ENCODE measurements at regions not wholly inside any gene's neighbourhood (a gene's known extent, or its start where the extent isn't known, plus 50 kb on each side); places are given as distances from the start of the nearest gene placed in this dataset.
"Not testable (repeated sequence)": the region's sequence is repeated elsewhere in the genome, so short reads cannot be mapped to it uniquely, and the experiment has no call there.

DNA sequence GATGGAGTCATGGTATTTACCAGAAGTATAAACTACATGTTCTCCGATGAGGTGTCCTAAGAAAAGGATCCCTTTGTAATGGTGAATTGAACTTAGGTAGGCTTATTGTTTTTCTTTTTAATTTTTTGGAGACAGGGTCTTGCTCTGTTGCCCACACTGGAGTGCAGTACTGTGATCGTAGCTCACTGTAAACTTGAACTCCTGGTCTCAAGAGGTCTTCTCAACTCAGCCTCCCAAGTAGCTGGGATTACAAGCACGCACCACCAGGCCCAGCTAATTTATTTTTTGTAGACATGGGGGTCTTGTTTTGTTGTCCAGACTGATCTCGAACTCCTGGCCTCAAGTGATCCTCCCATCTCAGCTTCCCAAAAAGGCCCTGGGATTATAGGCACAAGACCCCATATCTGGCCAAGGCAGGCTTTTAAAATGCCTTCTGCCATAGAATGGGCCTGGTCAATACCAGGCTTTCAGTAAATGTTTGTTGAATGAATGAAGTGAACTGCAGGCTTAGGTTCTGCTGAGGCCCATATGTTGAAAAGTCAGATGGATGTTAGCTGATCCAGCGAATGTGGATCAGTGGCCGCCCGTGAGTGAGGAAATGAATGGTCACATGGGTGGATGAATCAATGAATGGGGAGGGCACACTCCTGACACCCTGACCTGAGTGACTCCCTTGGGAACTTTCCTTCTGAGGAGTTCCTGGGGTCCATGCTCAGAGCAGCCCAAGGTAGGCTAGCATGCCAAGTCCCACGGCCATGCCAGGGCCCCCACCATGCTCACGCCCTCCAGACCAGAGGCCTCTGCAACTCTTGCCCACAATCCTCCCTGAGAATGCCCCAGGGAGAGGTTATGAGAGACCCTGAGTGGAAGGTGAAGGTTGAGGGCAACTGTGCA is 118.0 kb upstream of the MYCN start:
- ATAC-seq (replicated peaks in 1 of 2) = no peak
- no peak for DNase-seq
- Mint-ChIP-seq H3K9me3 (no peaks in the 10 kb centered on the region), H3K4me1 (ENCODE audit: low read depth) (no peaks in the 10 kb centered on the region), H3K27me3 (ENCODE audit: low read depth) (peaks cover 28% of the 10 kb centered on the region), H3K27ac (no peak overlapping the region), H3K4me3 (no peak overlapping the region), H3K36me3 (ENCODE audit: insufficient read depth in 2 of 2) (no peaks in the 10 kb centered on the region)

DNA sequence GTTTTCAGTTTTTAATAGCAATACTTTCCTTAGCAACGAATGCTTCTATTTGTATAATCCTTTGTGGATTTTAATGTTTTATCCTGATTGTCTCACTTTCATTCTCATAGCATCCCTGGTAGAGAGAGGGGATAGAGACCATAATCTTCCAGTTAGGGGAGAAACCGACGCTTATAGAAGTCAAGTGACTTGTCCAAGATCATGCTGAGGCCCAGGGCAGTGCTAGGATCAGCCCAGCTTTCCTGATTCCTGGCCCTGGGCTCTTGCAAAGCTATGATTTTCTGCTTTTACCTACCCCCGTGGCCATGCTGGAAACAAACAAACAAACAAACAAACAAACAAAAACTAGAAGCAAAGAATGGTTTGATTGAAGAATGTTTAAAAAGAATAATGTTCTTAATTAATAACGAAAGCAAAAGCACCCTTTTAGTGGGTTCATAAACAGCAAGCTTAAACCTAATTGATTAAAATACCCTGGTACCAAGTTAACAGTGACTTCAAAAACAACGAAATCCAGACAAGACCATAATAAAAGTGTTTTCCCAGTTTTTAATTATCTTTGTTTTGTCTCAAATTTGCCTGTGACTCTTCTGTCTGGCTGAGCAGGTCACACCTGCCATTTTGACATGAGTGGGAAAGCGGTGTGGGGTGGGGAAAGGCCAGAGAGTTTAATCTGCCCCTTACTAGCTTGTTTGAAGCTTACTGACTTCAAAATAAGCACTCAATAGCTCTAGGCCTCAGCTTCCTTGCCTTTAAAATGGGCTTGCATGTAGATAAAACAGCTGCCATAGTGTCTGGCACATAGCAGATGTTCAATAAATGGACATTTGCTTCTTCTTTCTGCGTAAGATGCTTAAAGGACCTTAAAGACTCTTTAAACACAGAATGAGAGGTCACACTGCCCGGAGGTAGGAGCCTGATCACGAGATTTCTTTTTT is 116.6 kb upstream of the MYCN start:
- Mint-ChIP-seq H3K36me3 (ENCODE audit: insufficient read depth in 2 of 2) (no peaks in the 10 kb centered on the region), H3K4me3 (no peak overlapping the region), H3K27ac (no peak overlapping the region), H3K9me3 (no peaks in the 10 kb centered on the region), H3K4me1 (ENCODE audit: low read depth) (no peaks in the 10 kb centered on the region), H3K27me3 (ENCODE audit: low read depth) (peaks cover 14% of the 10 kb centered on the region)
- no peak for ATAC-seq (replicated peaks in 1 of 2)
- no peak for DNase-seq

GRCh38 chr2:15824467-15824866 is 115.9 kb upstream of the MYCN start:
- not testable (repeated sequence) for H3K4me3 Mint-ChIP-seq; H3K27ac Mint-ChIP-seq; DNase-seq; ATAC-seq (replicated peaks in 1 of 2); H3K36me3 Mint-ChIP-seq (ENCODE audit: insufficient read depth in 2 of 2); H3K9me3 Mint-ChIP-seq; H3K27me3 Mint-ChIP-seq (ENCODE audit: low read depth); H3K4me1 Mint-ChIP-seq (ENCODE audit: low read depth)

DNA sequence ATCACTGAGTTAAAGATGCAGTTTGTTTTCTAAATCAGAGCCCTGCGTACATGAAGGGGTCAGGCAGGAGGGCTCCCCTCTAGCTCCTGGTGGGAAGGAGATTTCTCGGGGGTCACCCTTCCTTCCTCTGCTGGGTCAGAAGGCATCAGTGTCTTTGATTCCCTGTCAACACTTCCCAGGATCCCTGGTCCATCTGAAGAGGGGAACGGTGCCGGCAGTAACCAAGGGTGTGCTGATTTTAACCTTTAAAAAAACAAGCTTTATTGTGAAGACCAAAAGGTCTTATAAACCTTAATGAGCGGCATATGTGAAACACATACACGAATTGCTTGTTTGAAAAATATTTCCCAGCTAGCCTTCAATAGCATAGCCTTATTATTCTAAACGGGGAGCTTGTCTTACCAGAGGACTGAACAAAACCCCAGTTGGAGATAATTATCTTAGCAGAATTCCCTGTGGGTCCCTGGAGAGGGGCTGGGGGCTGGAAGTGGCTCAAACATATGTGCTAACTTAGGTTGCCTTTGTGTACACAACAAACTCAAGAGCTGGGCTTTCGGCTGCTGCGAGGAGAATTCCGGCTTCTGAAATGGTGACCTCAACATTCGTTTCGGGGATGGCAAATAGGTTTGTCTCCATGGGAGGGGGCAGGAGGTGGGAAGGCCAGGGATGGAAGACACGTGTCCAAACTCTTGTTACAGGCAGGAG is 114.9 kb upstream of the MYCN start:
- no peaks in the 10 kb centered on the region for H3K9me3 Mint-ChIP-seq
- DNase-seq = no peak
- H3K27me3 Mint-ChIP-seq (ENCODE audit: low read depth) = peaks cover 4% of the 10 kb centered on the region
- no peaks in the 10 kb centered on the region for H3K4me1 Mint-ChIP-seq (ENCODE audit: low read depth)
- H3K4me3 Mint-ChIP-seq = no peak overlapping the region
- H3K27ac Mint-ChIP-seq = no peak overlapping the region
- ATAC-seq (replicated peaks in 1 of 2) = no peak
- H3K36me3 Mint-ChIP-seq (ENCODE audit: insufficient read depth in 2 of 2) = no peaks in the 10 kb centered on the region

- ATAC-seq (replicated peaks in 1 of 2) (no peak), DNase-seq (no peak)
- H3K9me3 Mint-ChIP-seq = no peaks in the 10 kb centered on the region
- H3K27ac Mint-ChIP-seq = no peak overlapping the region
- no peaks in the 10 kb centered on the region for H3K4me1 Mint-ChIP-seq (ENCODE audit: low read depth)
- peaks cover 4% of the 10 kb centered on the region for H3K27me3 Mint-ChIP-seq (ENCODE audit: low read depth)
- no peaks in the 10 kb centered on the region for H3K36me3 Mint-ChIP-seq (ENCODE audit: insufficient read depth in 2 of 2)
- no peak overlapping the region for H3K4me3 Mint-ChIP-seq
These were observed 114.1 kb upstream of the MYCN start for GRCh38 chr2:15826273-15826717.

- H3K27me3 Mint-ChIP-seq (ENCODE audit: low read depth) = peaks cover 4% of the 10 kb centered on the region
- DNase-seq (no peak), ATAC-seq (replicated peaks in 1 of 2) (no peak)
- no peaks in the 10 kb centered on the region for H3K9me3 Mint-ChIP-seq
- H3K4me3 Mint-ChIP-seq = no peak overlapping the region
- H3K4me1 Mint-ChIP-seq (ENCODE audit: low read depth) = no peaks in the 10 kb centered on the region
- no peak overlapping the region for H3K27ac Mint-ChIP-seq
- no peaks in the 10 kb centered on the region for H3K36me3 Mint-ChIP-seq (ENCODE audit: insufficient read depth in 2 of 2)
These were observed 113.3 kb upstream of the MYCN start for GRCh38 chr2:15827001-15827400.

- Mint-ChIP-seq H3K4me3 (no peak overlapping the region), H3K27ac (no peak overlapping the region), H3K9me3 (no peaks in the 10 kb centered on the region), H3K36me3 (ENCODE audit: insufficient read depth in 2 of 2) (no peaks in the 10 kb centered on the region), H3K27me3 (ENCODE audit: low read depth) (peaks cover 4% of the 10 kb centered on the region), H3K4me1 (ENCODE audit: low read depth) (no peaks in the 10 kb centered on the region)
- ATAC-seq (replicated peaks in 1 of 2) (no peak), DNase-seq (no peak)
These were observed 111.8 kb upstream of the MYCN start for GRCh38 chr2:15828576-15828975.

DNA sequence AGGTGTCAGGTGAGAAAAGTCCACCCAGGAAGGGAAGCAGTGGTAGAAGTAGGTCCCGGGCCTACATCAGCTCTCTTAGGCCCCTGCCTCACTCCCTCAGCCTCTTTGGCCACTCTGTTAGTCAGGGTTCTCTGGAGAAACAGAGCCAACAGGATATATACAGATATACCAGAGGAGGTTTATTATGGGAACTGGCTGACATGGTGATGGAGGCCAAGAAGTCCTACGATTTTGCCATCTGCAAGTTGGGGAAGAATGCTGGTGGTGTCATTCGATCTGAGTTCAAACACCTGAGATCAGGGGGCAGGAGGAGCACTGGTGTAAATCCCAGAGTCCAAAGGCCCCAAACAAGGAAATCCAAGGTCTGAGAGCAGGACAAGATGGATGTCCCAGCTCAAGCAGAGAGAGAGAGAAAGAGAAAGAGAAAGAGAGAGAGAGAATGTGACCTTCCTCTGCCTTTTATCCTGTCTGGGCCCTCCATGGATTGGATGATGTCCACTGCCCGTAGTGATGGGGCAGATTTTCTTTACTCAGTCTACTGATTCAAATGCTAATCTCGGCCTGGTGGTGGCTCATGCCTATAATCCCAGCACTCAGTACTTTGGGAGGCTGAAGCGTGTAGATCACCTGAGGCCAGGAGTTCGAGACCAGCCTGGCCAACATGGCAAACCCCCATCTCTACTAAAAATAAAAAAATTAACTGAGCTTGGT is 111.1 kb upstream of the MYCN start:
- H3K27ac Mint-ChIP-seq = no peak overlapping the region
- no peak for DNase-seq
- H3K27me3 Mint-ChIP-seq (ENCODE audit: low read depth) = peaks cover 4% of the 10 kb centered on the region
- ATAC-seq (replicated peaks in 1 of 2) = no peak
- H3K4me3 Mint-ChIP-seq = no peak overlapping the region
- no peaks in the 10 kb centered on the region for H3K36me3 Mint-ChIP-seq (ENCODE audit: insufficient read depth in 2 of 2)
- H3K4me1 Mint-ChIP-seq (ENCODE audit: low read depth) = no peaks in the 10 kb centered on the region
- no peaks in the 10 kb centered on the region for H3K9me3 Mint-ChIP-seq

DNA sequence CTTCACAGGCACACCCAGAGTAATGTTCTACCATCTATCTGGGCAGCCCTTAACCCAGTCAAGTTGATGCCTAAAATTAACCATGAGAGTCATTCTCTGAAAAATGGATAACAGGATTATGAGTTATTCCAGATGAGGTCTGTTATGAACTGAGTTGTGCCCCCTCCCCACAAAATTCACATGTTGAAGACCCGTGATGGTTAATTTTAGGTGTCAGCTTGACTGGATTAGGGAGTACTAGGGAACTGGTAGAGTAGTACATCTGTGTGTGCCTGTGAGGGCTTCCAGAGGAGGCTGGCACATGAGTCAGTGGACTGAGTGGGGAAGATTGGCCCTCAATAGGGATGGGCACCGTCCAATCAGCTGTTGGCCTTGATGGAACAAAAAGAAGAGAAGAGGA is 110.4 kb upstream of the MYCN start:
- Mint-ChIP-seq H3K9me3 (no peaks in the 10 kb centered on the region), H3K4me3 (no peak overlapping the region)
- ATAC-seq (replicated peaks in 1 of 2) = no peak

DNA sequence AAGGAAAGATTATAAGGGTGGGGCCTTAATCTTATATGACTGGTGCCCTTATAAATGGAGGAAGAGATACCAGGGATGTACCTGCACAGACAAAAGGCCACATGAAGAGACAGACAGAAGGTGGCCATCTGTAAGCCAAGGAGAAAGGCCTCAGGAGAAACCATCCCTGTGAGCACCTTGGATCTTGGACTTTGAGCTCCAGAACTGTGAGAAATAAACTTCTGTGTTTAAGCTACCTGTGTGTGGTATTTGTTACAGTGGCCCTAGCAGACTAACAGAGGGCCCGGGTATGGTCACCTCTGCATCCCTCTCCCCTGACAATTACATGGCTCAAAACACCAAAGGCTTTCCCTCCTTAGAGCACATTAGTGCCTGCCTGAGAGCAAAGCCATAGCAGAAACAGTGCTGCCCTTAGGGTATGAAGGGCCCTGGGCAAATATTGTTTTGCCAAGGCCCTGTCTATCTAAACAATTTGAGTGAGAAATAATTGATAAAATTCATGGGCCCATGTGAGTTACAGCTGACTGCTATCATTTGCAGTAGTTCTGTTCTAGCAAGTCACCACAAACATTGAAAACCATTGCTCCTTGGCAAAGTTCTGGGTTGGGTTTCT is 109.3 kb upstream of the MYCN start:
- ATAC-seq (replicated peaks in 1 of 2) = no peak
- DNase-seq = no peak
- H3K36me3 Mint-ChIP-seq (ENCODE audit: insufficient read depth in 2 of 2) = no peaks in the 10 kb centered on the region
- H3K27ac Mint-ChIP-seq = no peak overlapping the region
- no peak overlapping the region for H3K4me3 Mint-ChIP-seq
- no peaks in the 10 kb centered on the region for H3K4me1 Mint-ChIP-seq (ENCODE audit: low read depth)
- no peaks in the 10 kb centered on the region for H3K9me3 Mint-ChIP-seq
- H3K27me3 Mint-ChIP-seq (ENCODE audit: low read depth) = no peaks in the 10 kb centered on the region

More for the DNA sequence above, 110.4 kb upstream of the MYCN start:
- Mint-ChIP-seq H3K27me3 (ENCODE audit: low read depth) (peaks cover 4% of the 10 kb centered on the region), H3K36me3 (ENCODE audit: insufficient read depth in 2 of 2) (no peaks in the 10 kb centered on the region), H3K27ac (no peak overlapping the region), H3K4me1 (ENCODE audit: low read depth) (no peaks in the 10 kb centered on the region)
- DNase-seq = no peak

GRCh38 chr2:15832030-15832709 is 108.2 kb upstream of the MYCN start:
- Mint-ChIP-seq H3K9me3 (no peaks in the 10 kb centered on the region), H3K27me3 (ENCODE audit: low read depth) (no peaks in the 10 kb centered on the region), H3K36me3 (ENCODE audit: insufficient read depth in 2 of 2) (no peaks in the 10 kb centered on the region), H3K4me3 (no peak overlapping the region), H3K27ac (no peak overlapping the region), H3K4me1 (ENCODE audit: low read depth) (no peaks in the 10 kb centered on the region)
- DNase-seq = no peak
- no peak for ATAC-seq (replicated peaks in 1 of 2)

Data from activated T-cell treated with anti-CD3 and anti-CD28 coated beads, Interleukin-2, amount 50 U/mL, for 72 hours (primary cell).